AG10803 (cell line): ENCODE measurements at regions not wholly inside any gene's neighbourhood (a gene's known extent, or its start where the extent isn't known, plus 50 kb on each side); places are given as distances from the start of the nearest gene placed in this dataset.
A peak's percentile ranks its signal among the peaks of the same experiment; 100 is the strongest.

Experiments used
- DNase-seq: peaks from one replicate; pipeline ENCODE4 v3.0.0; 2010; ENCODE audit warnings: low read depth
- H3K4me3 ChIP-seq: 2 replicates; pipeline ENCODE4 v1.5.1; 2011; ENCODE audit warnings: mild to moderate bottlenecking, low read length, control low read depth
- TF ChIP-seq, protein P1 (sequence below): conservative IDR thresholded peaks from 2 replicates; pipeline ENCODE4 v1.5.1; 2011; ENCODE audit warnings: mild to moderate bottlenecking, low read length, control low read depth, inconsistent platforms

DNA sequence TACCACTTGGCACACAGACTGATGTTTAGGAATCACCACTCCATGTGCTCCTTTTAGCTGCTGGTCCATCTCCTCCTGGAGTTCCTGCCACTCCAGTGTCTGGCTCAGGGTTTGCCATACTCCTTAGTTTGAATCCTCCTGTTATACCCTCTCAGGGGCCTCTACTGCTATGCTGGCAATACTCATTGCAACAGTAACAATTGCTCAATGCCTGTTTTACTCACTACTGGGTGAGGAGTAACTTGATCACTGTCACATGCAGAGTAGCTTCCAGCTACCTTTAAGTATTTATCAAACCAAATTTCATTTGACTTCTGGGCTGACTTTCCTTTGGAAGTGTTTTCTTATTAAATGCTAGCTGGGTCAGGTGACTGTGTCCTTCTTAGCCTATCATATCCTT is 107.2 kb upstream of the WLS start:
- TF ChIP-seq, protein P1, sequence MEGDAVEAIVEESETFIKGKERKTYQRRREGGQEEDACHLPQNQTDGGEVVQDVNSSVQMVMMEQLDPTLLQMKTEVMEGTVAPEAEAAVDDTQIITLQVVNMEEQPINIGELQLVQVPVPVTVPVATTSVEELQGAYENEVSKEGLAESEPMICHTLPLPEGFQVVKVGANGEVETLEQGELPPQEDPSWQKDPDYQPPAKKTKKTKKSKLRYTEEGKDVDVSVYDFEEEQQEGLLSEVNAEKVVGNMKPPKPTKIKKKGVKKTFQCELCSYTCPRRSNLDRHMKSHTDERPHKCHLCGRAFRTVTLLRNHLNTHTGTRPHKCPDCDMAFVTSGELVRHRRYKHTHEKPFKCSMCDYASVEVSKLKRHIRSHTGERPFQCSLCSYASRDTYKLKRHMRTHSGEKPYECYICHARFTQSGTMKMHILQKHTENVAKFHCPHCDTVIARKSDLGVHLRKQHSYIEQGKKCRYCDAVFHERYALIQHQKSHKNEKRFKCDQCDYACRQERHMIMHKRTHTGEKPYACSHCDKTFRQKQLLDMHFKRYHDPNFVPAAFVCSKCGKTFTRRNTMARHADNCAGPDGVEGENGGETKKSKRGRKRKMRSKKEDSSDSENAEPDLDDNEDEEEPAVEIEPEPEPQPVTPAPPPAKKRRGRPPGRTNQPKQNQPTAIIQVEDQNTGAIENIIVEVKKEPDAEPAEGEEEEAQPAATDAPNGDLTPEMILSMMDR: no peak
- DNase-seq: peak; percentile 60
- H3K4me3 ChIP-seq: no peak overlapping the region

DNA sequence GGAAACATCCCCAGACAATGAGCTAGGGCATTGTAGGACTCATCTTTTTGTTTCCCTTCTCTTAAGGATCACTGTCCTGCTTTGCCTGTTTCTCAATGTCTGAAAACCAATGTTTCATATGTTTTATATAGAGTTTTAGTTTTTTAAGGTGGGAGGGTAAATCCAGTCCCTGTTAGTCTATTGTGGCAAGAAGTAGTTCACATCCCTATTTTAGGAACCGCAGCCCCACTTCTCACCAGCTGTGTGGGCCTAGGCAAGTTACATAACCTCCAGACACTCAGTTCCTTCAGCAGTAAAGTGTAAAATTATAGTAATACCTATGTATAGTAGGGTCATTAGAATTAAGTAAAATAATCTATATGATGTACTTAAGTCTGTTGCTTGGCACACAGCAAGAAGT is 105.8 kb upstream of the WLS start:
- no peak overlapping the region for H3K4me3 ChIP-seq
- TF ChIP-seq, protein P1: no peak
- DNase-seq: no peak

DNA sequence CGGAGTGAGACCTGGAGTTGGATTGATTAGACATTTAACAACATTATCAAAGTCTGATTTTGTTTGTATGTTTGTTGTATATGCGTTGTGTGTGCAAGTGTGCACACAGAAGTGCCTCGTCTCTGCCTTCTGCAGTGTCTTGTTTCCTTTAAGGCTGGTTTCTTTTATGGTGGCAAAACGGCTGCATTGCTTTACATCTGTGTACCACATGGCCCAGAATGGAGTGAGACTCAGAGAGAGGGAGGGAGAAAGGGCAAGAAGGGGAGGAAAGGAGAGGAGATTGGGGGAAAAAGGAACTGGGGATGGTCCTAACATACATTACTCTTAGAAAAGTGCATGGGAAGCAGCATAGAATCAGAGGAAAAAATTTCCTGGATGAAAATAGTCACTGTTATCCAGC is 99.7 kb upstream of the WLS start:
- no peak for DNase-seq

DNA sequence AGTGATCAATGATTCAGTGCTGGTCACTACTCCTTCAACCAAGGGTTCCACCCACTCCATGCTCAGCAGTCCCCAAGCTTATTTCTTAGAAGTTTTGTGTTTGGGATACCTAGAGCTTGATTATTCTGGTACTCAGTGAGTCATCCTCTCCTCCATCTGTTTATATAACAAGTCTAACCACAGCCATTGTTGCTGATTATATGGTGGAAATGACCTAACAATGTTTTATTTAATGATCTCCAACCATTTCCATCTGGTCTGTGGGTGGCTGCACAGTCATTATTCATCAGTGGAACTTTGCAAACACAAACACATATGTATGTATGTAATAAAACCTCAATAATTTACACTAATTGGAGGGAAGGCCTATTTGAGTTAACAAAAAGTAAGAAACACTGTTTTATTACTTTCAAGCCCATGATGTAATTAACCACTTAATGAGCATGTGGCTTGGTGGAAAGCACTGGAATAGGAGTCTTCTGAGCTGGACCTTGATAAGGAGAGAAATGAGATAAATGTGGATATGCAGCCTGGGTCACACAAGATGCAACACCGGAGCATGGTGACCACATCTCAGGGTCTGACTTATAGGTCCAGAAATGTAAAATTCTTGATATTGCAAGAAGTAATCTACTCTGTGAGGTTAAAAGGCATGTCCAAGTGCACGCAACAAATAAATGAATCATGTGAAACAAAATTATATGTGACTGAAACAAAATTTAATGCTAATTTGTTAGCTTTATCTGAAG is 99.0 kb upstream of the WLS start:
- TF ChIP-seq, protein P1: no peak
- no peak overlapping the region for H3K4me3 ChIP-seq
- DNase-seq: peak; percentile 90

More for the DNA sequence above, 99.7 kb upstream of the WLS start:
- TF ChIP-seq, protein P1: no peak
- H3K4me3 ChIP-seq: no peak overlapping the region

DNA sequence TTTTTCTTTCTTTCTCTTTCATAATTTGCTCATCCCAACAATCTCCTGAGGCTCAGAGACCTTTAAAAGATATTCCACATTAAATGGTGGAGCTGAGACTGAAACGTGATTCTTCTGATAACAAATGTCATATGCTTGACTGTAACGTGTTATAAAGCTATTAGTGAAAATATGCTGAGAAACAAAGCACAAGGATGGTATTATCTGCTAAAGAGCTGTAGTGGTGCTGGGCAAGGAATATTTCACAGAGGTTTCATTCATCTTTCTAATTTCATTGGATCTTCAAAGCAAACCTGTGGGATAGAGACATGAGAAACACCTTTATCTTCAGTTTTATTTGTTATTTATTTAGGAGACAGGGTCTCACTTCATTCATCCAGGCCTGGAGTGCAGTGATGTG is 98.1 kb upstream of the WLS start:
- TF ChIP-seq, protein P1: no peak
- H3K4me3 ChIP-seq: no peak overlapping the region
- no peak for DNase-seq

DNA sequence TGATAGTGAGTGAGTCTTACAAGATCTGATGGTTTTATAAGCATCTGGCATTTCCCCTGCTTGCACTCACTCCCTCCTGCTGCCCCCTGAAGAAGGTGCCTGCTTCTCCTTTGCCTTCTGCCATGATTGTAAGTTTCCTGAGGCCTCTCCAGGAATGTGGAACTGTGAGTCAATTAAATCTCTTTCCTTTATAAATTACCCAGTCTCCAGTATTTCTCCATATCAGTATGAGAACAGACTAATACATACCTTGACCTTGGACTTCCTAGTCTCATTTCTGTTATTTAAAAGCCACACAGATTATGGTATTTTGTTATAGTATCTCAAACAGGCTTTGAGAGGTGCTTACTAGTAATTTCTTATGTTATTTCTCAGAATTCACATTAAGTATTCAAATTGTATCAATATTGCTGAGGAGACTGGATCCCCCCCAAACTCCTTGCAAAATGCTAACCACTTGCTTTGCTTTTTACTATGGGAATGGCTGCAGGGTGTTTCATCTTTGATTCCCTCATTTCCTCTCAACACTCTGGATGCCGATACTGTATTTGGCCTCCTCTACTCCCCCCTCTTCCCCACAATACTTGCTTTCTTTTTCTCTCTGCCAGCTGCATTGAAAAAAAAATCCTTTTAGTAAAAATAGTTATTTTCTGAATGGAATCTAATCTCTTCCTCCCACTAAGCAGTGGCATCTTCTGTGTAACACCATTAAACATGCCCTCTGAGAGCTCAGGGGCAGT is 96.9 kb upstream of the WLS start:
- no peak for DNase-seq
- TF ChIP-seq, protein P1: no peak
- no peak overlapping the region for H3K4me3 ChIP-seq

DNA sequence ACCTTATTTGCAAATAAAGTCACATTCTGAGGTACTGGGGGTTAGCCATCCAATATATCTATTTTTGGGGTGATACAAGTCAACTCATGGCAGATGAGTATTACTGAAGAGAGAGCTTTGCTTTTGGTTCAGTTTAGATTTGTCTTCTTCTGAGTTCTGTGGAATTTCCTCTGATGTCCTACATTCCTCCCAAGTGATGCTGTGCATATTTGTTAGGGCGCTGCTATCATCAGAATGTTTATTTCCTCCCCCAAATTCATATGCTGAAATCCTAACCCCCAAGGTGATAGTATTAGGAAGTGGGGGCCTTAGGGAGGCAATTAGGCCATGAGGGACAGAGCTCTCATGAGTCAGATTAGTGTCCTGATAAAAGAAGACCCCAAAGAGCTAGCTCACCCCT is 96.2 kb upstream of the WLS start:
- DNase-seq: peak; percentile 50
- TF ChIP-seq, protein P1: no peak
- no peak overlapping the region for H3K4me3 ChIP-seq
